ENCODE measurements at regions not wholly inside any gene's neighbourhood (a gene's known extent, or its start where the extent isn't known, plus 50 kb on each side); places are given as distances from the start of the nearest gene placed in this dataset.

- no peak for TF ChIP-seq CTCF (IDR thresholded peaks at IDR 0.05; ENCODE audit: extremely low read depth, missing control alignments)
- DNase-seq (ENCODE audit: low spot score): no peak
These were observed 398.2 kb downstream of the MID1IP1 start for GRCh38 chrX:39199429-39199828.

- TF ChIP-seq CTCF (IDR thresholded peaks at IDR 0.05; ENCODE audit: extremely low read depth, missing control alignments): no peak
- DNase-seq (ENCODE audit: low spot score): no peak
These were observed 400.2 kb downstream of the MID1IP1 start for GRCh38 chrX:39201305-39201990.

GRCh38 chrX:39202641-39203040 lies 401.4 kb downstream of the MID1IP1 start:
- TF ChIP-seq CTCF (IDR thresholded peaks at IDR 0.05; ENCODE audit: extremely low read depth, missing control alignments): no peak
- no peak for DNase-seq (ENCODE audit: low spot score)

GRCh38 chrX:39203427-39203826 lies 402.2 kb downstream of the MID1IP1 start:
- DNase-seq (ENCODE audit: low spot score): no peak
- no peak for TF ChIP-seq CTCF (IDR thresholded peaks at IDR 0.05; ENCODE audit: extremely low read depth, missing control alignments)

- DNase-seq (ENCODE audit: low spot score): no peak
- no peak for TF ChIP-seq CTCF (IDR thresholded peaks at IDR 0.05; ENCODE audit: extremely low read depth, missing control alignments)
These were observed 403.1 kb downstream of the MID1IP1 start for GRCh38 chrX:39204353-39204752.

GRCh38 chrX:39204945-39205344 lies 403.7 kb downstream of the MID1IP1 start:
- no peak for DNase-seq (ENCODE audit: low spot score)
- TF ChIP-seq CTCF (IDR thresholded peaks at IDR 0.05; ENCODE audit: extremely low read depth, missing control alignments): no peak

- no peak for DNase-seq (ENCODE audit: low spot score)
- TF ChIP-seq CTCF (IDR thresholded peaks at IDR 0.05; ENCODE audit: extremely low read depth, missing control alignments): no peak
These were observed 404.2 kb downstream of the MID1IP1 start for GRCh38 chrX:39205467-39205866.
